B cell (primary cell): ENCODE measurements at regions not wholly inside any gene's neighbourhood (a gene's known extent, or its start where the extent isn't known, plus 50 kb on each side); places are given as distances from the start of the nearest gene placed in this dataset.

Experiments used
- ATAC-seq: fragments of 200-7000 bp; cut with Tn5 transposase; one replicate; pipeline ENCODE4 v1.10.0; 2021; ENCODE audit warnings: low read depth, mild to moderate bottlenecking, moderate number of reproducible peaks, moderate library complexity
- CTCF ChIA-PET: fragments of 350-600 bp; sonication (Branson Sonifier 250); formaldehyde crosslinking; loops from one replicate; lab custom pipeline; 2021; ENCODE audit warnings: antibody characterized with exemption, inconsistent platforms; lab: Charles Lee
- POLR2A ChIA-PET: fragments of 350-600 bp; sonication (Branson Sonifier 250); formaldehyde crosslinking; loops from one replicate; lab custom pipeline; 2021; ENCODE audit warnings: antibody characterized with exemption; lab: Charles Lee
- DNase-seq: peaks from one replicate; pipeline ENCODE4 v3.0.0; 2013
- H2AFZ ChIP-seq: 2 replicates; pipeline ENCODE4 v1.6.1; 2012; ENCODE audit warnings: mild to moderate bottlenecking, low read depth, low read length; ENCODE audit not compliant: insufficient read depth, poor library complexity, severe bottlenecking
- H3K27ac ChIP-seq, 2 donors: 1 replicate in 1 of 2; 2 replicates in 1 of 2; pipeline ENCODE4 v1.5.1; 2012 to 2013; ENCODE audit warnings: low read length in 2 of 2, mild to moderate bottlenecking in 2 of 2, moderate library complexity in 1 of 2
- H3K27me3 ChIP-seq, 4 experiments: fragments of 200-600 bp in 1 of 4; sonication (generic) in 1 of 4; replicated peaks in 1 of 4; 1 replicate in 2 of 4; 2 replicates in 2 of 4; pipeline versions ENCODE4 v1.6.1 to v1.7.0; 2013 to 2016; ENCODE audit warnings: low read length in 3 of 4, mild to moderate bottlenecking in 2 of 4, mixed read lengths in 1 of 4, moderate library complexity in 1 of 4; ENCODE audit not compliant: insufficient read depth in 4 of 4, control insufficient read depth in 3 of 4; ENCODE audit errors: control extremely low read depth in 1 of 4
- H3K36me3 ChIP-seq, 2 experiments: replicated peaks in 1 of 2; 1 replicate in 1 of 2; 2 replicates in 1 of 2; pipeline versions ENCODE4 v1.6.1 to v1.7.1; 2013; ENCODE audit warnings: low read length in 1 of 2; ENCODE audit not compliant: insufficient read depth in 2 of 2, control insufficient read depth in 1 of 2; ENCODE audit errors: control extremely low read depth in 1 of 2, extremely low read depth in 1 of 2
- H3K4me1 ChIP-seq, 2 donors: fragments of 200-600 bp in 1 of 2; sonication (generic) in 1 of 2; 1 replicate in 1 of 2; 2 replicates in 1 of 2; pipeline versions ENCODE4 v1.5.1 to v1.6.1; 2013 to 2017; ENCODE audit warnings: low read length in 2 of 2; ENCODE audit not compliant: control insufficient read depth in 2 of 2, insufficient read depth in 2 of 2
- H3K4me2 ChIP-seq: replicated peaks from 2 replicates; pipeline ENCODE3; 2012; ENCODE audit warnings: mild to moderate bottlenecking, low read depth, low read length; ENCODE audit not compliant: poor library complexity, severe bottlenecking
- H3K4me3 ChIP-seq, 5 experiments: fragments of 200-600 bp in 1 of 5; sonication (generic) in 1 of 5; 1 replicate in 3 of 5; 2 replicates in 2 of 5; pipeline versions ENCODE4 v1.5.1 to v1.7.0; 2011 to 2016; ENCODE audit warnings: low read length in 4 of 5, mild to moderate bottlenecking in 4 of 5, low read depth in 2 of 5, control low read depth in 1 of 5, moderate library complexity in 1 of 5; ENCODE audit not compliant: insufficient read depth in 1 of 5; ENCODE audit errors: control extremely low read depth in 1 of 5, extremely low read depth in 1 of 5
- H3K79me2 ChIP-seq: fragments of 200-600 bp; sonication (generic); one replicate; pipeline ENCODE4 v1.6.0; 2016; ENCODE audit warnings: low read length; ENCODE audit not compliant: control insufficient read depth, insufficient read depth
- H3K9ac ChIP-seq: fragments of 200-600 bp; sonication (generic); 2 replicates; pipeline ENCODE4 v1.6.1; 2017; ENCODE audit warnings: mild to moderate bottlenecking, low read length, moderate library complexity
- H3K9me3 ChIP-seq, 3 donors: one replicate each; pipeline versions ENCODE4 v1.6.1 to v1.7.1; 2013; ENCODE audit warnings: low read length in 2 of 3; ENCODE audit not compliant: control insufficient read depth in 2 of 3, insufficient read depth in 1 of 3; ENCODE audit errors: control extremely low read depth in 1 of 3
- H4K20me1 ChIP-seq: 2 replicates; pipeline ENCODE4 v1.6.0; 2012; ENCODE audit warnings: mild to moderate bottlenecking, low read length; ENCODE audit not compliant: insufficient read depth, control insufficient read depth, poor library complexity, severe bottlenecking
- H3K27ac Mint-ChIP-seq: one replicate; pipeline ENCODE4 v1.8.0; 2021; ENCODE audit warnings: mixed read lengths
- H3K27me3 Mint-ChIP-seq: one replicate; pipeline ENCODE4 v1.8.0; 2021; ENCODE audit warnings: mixed read lengths
- H3K4me1 Mint-ChIP-seq: one replicate; pipeline ENCODE4 v1.8.0; 2021; ENCODE audit warnings: mixed read lengths
- H3K4me3 Mint-ChIP-seq: one replicate; pipeline ENCODE4 v1.8.0; 2021; ENCODE audit warnings: mixed read lengths
- H3K9me3 Mint-ChIP-seq: one replicate; pipeline ENCODE4 v1.8.0; 2022; ENCODE audit warnings: mixed read lengths; ENCODE audit not compliant: insufficient read depth
- EZH2 ChIP-seq: IDR thresholded peaks from 2 replicates; pipeline ENCODE4 v1.6.1; 2012; ENCODE audit warnings: borderline replicate concordance, low read depth, mild to moderate bottlenecking, moderate library complexity, low read length; ENCODE audit not compliant: insufficient read depth, poor library complexity, severe bottlenecking
- WGBS: methylation state at CpG from one replicate; pipeline ENCODE4 v1.1.5; 2013; ENCODE audit warnings: missing lambda C conversion rate; ENCODE audit not compliant: insufficient coverage; 5-methylcytosine and 5-hydroxymethylcytosine counted together
- intact Hi-C: fragments of 100-400 bp; cut with micrococcal nuclease; formaldehyde crosslinking; loops from one replicate; pipeline ENCODE4 v1.10.0; 2022
- TF ChIP-seq, protein P1 (sequence below): fragments of 200-600 bp; IDR thresholded peaks from one replicate; pipeline ENCODE4 v1.8.0; 2022; ENCODE audit warnings: antibody characterized with exemption, mild to moderate bottlenecking

DNA sequence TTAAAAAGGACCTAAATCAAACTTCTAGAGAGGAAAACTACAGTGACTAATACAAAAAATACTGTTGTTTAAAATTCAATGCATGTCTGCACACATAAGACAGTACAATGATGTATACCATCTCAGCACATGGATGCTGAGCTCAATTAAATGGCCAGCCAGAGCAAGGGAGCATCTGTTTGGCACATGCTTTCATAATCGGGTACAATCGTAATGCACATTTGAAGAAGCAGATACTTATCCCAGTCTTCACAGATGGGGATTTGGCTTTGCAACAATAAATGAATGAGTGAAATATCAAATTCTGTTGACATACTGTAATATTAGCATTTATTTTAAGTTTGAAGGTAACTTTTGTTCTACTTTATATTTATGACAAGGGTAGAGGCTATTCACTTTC, 187.8 kb downstream of the CRPPA start:
- POLR2A ChIA-PET: no interaction called here

DNA sequence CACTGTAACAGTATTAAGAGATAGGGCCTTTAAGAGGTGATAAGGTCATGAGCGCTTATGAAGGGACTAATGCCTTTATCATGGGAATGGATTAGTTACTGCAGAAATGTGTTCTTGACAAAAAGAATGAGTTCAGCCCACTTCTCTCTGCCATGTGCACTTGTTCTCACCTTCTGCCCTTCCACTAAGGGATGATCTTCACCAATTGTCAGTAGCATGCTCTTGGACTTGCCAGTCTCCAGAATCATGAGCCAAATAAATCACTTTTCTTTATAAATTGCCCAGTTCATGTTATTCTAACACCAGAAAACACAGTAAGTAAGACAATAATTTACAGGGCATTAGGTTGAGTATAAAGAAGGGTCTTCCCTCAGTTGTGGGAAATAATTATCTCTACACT, 189.1 kb downstream of the CRPPA start:
- no peaks in the 10 kb centered on the region for H3K36me3 ChIP-seq
- no peaks in the 10 kb centered on the region for H3K27me3 ChIP-seq
- WGBS: no CpG with 5 or more reads among the region's 1 CpG
- Mint-ChIP-seq H3K27ac (no peak overlapping the region), H3K27me3 (no peaks in the 10 kb centered on the region), H3K9me3 (peaks cover 13% of the 10 kb centered on the region), H3K4me1 (no peaks in the 10 kb centered on the region), H3K4me3 (no peak overlapping the region)
- intact Hi-C loops: no loop called here
- no peaks in the 10 kb centered on the region for H4K20me1 ChIP-seq
- ATAC-seq (no peak), DNase-seq (no peak)
- ChIA-PET POLR2A (no interaction called here), CTCF (no interaction called here)
- H3K4me3 ChIP-seq: no peak overlapping the region
- peaks cover 3 to 21% (median 5%) of the 10 kb centered on the region in 3 donors for H3K9me3 ChIP-seq
- no peak overlapping the region for H3K27ac ChIP-seq
- no peak overlapping the region for H3K9ac ChIP-seq
- H2AFZ ChIP-seq: no peak overlapping the region
- H3K79me2 ChIP-seq: no peaks in the 10 kb centered on the region
- no peak overlapping the region for H3K4me2 ChIP-seq
- H3K4me1 ChIP-seq: no peaks in the 10 kb centered on the region
- TF ChIP-seq, protein P1, sequence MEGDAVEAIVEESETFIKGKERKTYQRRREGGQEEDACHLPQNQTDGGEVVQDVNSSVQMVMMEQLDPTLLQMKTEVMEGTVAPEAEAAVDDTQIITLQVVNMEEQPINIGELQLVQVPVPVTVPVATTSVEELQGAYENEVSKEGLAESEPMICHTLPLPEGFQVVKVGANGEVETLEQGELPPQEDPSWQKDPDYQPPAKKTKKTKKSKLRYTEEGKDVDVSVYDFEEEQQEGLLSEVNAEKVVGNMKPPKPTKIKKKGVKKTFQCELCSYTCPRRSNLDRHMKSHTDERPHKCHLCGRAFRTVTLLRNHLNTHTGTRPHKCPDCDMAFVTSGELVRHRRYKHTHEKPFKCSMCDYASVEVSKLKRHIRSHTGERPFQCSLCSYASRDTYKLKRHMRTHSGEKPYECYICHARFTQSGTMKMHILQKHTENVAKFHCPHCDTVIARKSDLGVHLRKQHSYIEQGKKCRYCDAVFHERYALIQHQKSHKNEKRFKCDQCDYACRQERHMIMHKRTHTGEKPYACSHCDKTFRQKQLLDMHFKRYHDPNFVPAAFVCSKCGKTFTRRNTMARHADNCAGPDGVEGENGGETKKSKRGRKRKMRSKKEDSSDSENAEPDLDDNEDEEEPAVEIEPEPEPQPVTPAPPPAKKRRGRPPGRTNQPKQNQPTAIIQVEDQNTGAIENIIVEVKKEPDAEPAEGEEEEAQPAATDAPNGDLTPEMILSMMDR: no peak
- TF ChIP-seq EZH2: no peak

More for the DNA sequence above, 187.8 kb downstream of the CRPPA start:
- Histone ChIP-seq H4K20me1 (no peaks in the 10 kb centered on the region), H3K36me3 (no peaks in the 10 kb centered on the region), H3K4me2 (no peak overlapping the region), H3K79me2 (no peaks in the 10 kb centered on the region), H3K4me1 (no peaks in the 10 kb centered on the region), H3K27me3 (no peaks in the 10 kb centered on the region), H3K9me3 (peaks cover 0 to 21% (median 5%) of the 10 kb centered on the region in 3 donors), H3K4me3 (no peak overlapping the region), H3K9ac (no peak overlapping the region), H3K27ac (no peak overlapping the region), H2AFZ (no peak overlapping the region)
- CTCF ChIA-PET: no interaction called here
- no peak overlapping the region for H3K27ac Mint-ChIP-seq
- H3K27me3 Mint-ChIP-seq: no peaks in the 10 kb centered on the region
- intact Hi-C loops: no loop called here
- H3K4me1 Mint-ChIP-seq: no peaks in the 10 kb centered on the region
- 100% methylated on average over 2 of the region's 2 CpGs for WGBS
- no peak for TF ChIP-seq EZH2
- H3K4me3 Mint-ChIP-seq: no peak overlapping the region
- ATAC-seq (no peak), DNase-seq (no peak)
- H3K9me3 Mint-ChIP-seq: peaks cover 11% of the 10 kb centered on the region
